ENCODE measurements at regions not wholly inside any gene's neighbourhood (a gene's known extent, or its start where the extent isn't known, plus 50 kb on each side); places are given as distances from the start of the nearest gene placed in this dataset.
"Not testable (repeated sequence)": the region's sequence is repeated elsewhere in the genome, so short reads cannot be mapped to it uniquely, and the experiment has no call there.

GRCh38 chr2:223283329-223283728 is 231.3 kb downstream of the KCNE4 start:
- no peak for DNase-seq (ENCODE audit: low read depth, low spot score)
- H3K4me3 ChIP-seq (ENCODE audit: low read depth, low read length): no peak overlapping the region
- in situ Hi-C loops (cut with HindIII; ENCODE audit: low sequenced_read_pairs): no loop called here
- no peak for TF ChIP-seq CTCF (IDR thresholded peaks at IDR 0.05; ENCODE audit: low read depth, low read length)

GRCh38 chr2:223283771-223284170 is 231.8 kb downstream of the KCNE4 start:
- no peak for TF ChIP-seq CTCF (IDR thresholded peaks at IDR 0.05; ENCODE audit: low read depth, low read length)
- in situ Hi-C loops (cut with HindIII; ENCODE audit: low sequenced_read_pairs): no loop called here
- H3K4me3 ChIP-seq (ENCODE audit: low read depth, low read length): no peak overlapping the region
- no peak for DNase-seq (ENCODE audit: low read depth, low spot score)

- in situ Hi-C loops (cut with HindIII; ENCODE audit: low sequenced_read_pairs): no loop called here
- H3K4me3 ChIP-seq (ENCODE audit: low read depth, low read length): no peak overlapping the region
- no peak for TF ChIP-seq CTCF (IDR thresholded peaks at IDR 0.05; ENCODE audit: low read depth, low read length)
- no peak for DNase-seq (ENCODE audit: low read depth, low spot score)
Measured at GRCh38 chr2:223285370-223286265, 233.6 kb downstream of the KCNE4 start.

- in situ Hi-C loops (cut with HindIII; ENCODE audit: low sequenced_read_pairs): no loop called here
- TF ChIP-seq CTCF (IDR thresholded peaks at IDR 0.05; ENCODE audit: low read depth, low read length): no peak
- H3K4me3 ChIP-seq (ENCODE audit: low read depth, low read length): no peak overlapping the region
- DNase-seq (ENCODE audit: low read depth, low spot score): no peak
Measured at GRCh38 chr2:223294756-223295155, 242.8 kb downstream of the KCNE4 start.

GRCh38 chr2:223297788-223298187 is 245.8 kb downstream of the KCNE4 start:
- TF ChIP-seq CTCF (IDR thresholded peaks at IDR 0.05; ENCODE audit: low read depth, low read length): no peak
- H3K4me3 ChIP-seq (ENCODE audit: low read depth, low read length): no peak overlapping the region
- no peak for DNase-seq (ENCODE audit: low read depth, low spot score)
- in situ Hi-C loops (cut with HindIII; ENCODE audit: low sequenced_read_pairs): no loop called here

GRCh38 chr2:223298329-223298728 is 246.3 kb downstream of the KCNE4 start:
- H3K4me3 ChIP-seq (ENCODE audit: low read depth, low read length); DNase-seq (ENCODE audit: low read depth, low spot score); in situ Hi-C loops (cut with HindIII; ENCODE audit: low sequenced_read_pairs): not testable (repeated sequence)

GRCh38 chr2:223300326-223300725 is 248.3 kb downstream of the KCNE4 start:
- H3K4me3 ChIP-seq (ENCODE audit: low read depth, low read length): no peak overlapping the region
- no peak for TF ChIP-seq CTCF (IDR thresholded peaks at IDR 0.05; ENCODE audit: low read depth, low read length)
- in situ Hi-C loops (cut with HindIII; ENCODE audit: low sequenced_read_pairs): no loop called here
- no peak for DNase-seq (ENCODE audit: low read depth, low spot score)
